Thyroid gland (tissue), 4 donors: ENCODE measurements at regions not wholly inside any gene's neighbourhood (a gene's known extent, or its start where the extent isn't known, plus 50 kb on each side); places are given as distances from the start of the nearest gene placed in this dataset.

ENCODE experiments used
- DNase-seq, 2 donors: peaks; one replicate each; pipeline ENCODE4 v3.0.0-alpha.2; 2019
- H3K27ac ChIP-seq, 3 donors: fragments of 200-600 bp; sonication (generic); 1 replicate in 2 of 3; 2 replicates in 1 of 3; pipeline ENCODE4 v1.5.1; 2016 to 2019; ENCODE audit warnings: mild to moderate bottlenecking in 1 of 3, moderate library complexity in 1 of 3
- H3K27me3 ChIP-seq: fragments of 200-600 bp; sonication (generic); one replicate; pipeline ENCODE4 v1.5.1; 2019
- H3K36me3 ChIP-seq, 2 donors: fragments of 200-600 bp; sonication (generic); one replicate each; pipeline ENCODE4 v1.5.1; 2016 to 2019
- H3K4me1 ChIP-seq, 2 donors: fragments of 200-600 bp; sonication (generic); one replicate each; pipeline ENCODE4 v1.5.1; 2017 to 2019
- H3K4me3 ChIP-seq, 3 donors: fragments of 200-600 bp; sonication (generic); replicated peaks in 1 of 3; 1 replicate in 2 of 3; 2 replicates in 1 of 3; pipeline ENCODE4 v1.5.1; 2016; ENCODE audit warnings: mild to moderate bottlenecking in 1 of 3
- H3K9me3 ChIP-seq: fragments of 200-600 bp; sonication (generic); one replicate; pipeline ENCODE4 v1.5.1; 2017
- POLR2A ChIP-seq, 2 donors: fragments of 450-650 bp; IDR thresholded peaks; one replicate each; pipeline ENCODE4 v1.6.1; 2017; ENCODE audit warnings: antibody characterized with exemption in 2 of 2, mild to moderate bottlenecking in 2 of 2, moderate library complexity in 1 of 2
- WGBS, 2 donors: methylation state at CpG; one replicate each; pipeline ENCODE4 v1.1.5; 2017; 5-methylcytosine and 5-hydroxymethylcytosine counted together
- intact Hi-C: fragments of 100-400 bp; cut with DNase I; formaldehyde crosslinking; loops from one replicate; pipeline ENCODE4 v1.15.1; 2023
- TF ChIP-seq, protein P1 (sequence below), 6 experiments: fragments of 200-600 bp in 3 of 6; fragments of 450-650 bp in 3 of 6; sonication (generic) in 3 of 6; IDR thresholded peaks; one replicate each; pipeline ENCODE4 v1.5.1; 2016 to 2019; ENCODE audit warnings: antibody characterized with exemption in 6 of 6, mild to moderate bottlenecking in 2 of 6, inconsistent platforms in 1 of 6, moderate library complexity in 1 of 6

DNA sequence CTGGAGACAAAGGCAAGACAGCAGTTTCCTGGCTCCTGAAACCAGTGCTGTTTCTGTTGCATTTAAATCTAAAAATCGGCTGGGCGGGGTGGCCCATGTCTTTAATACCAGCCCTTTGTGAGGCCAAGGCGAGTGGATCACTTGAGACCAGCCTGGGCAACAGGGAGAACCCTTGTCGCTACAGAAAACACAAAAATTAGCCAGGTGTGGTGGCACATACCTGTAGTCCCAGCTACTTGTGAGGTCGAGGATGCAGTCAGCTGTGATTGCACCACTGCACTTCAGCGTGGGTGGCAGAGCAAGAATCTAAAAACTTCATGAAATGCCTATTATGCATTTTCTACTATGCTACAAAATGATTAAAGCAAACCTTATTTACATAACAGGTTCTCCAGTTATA is 205.4 kb upstream of the ITM2A start:
- H3K27me3 ChIP-seq, result no peaks in the 10 kb centered on the region
- DNase-seq, result peak; percentile 52 to 59
- H3K9me3 ChIP-seq, result no peaks in the 10 kb centered on the region
- intact Hi-C loops, result no loop called here
- no peak overlapping the region for H3K4me3 ChIP-seq
- H3K27ac ChIP-seq, result no peak overlapping the region
- H3K36me3 ChIP-seq, result no peaks in the 10 kb centered on the region
- TF ChIP-seq POLR2A (IDR thresholded peaks at IDR 0.05), result no peak
- TF ChIP-seq, protein P1, sequence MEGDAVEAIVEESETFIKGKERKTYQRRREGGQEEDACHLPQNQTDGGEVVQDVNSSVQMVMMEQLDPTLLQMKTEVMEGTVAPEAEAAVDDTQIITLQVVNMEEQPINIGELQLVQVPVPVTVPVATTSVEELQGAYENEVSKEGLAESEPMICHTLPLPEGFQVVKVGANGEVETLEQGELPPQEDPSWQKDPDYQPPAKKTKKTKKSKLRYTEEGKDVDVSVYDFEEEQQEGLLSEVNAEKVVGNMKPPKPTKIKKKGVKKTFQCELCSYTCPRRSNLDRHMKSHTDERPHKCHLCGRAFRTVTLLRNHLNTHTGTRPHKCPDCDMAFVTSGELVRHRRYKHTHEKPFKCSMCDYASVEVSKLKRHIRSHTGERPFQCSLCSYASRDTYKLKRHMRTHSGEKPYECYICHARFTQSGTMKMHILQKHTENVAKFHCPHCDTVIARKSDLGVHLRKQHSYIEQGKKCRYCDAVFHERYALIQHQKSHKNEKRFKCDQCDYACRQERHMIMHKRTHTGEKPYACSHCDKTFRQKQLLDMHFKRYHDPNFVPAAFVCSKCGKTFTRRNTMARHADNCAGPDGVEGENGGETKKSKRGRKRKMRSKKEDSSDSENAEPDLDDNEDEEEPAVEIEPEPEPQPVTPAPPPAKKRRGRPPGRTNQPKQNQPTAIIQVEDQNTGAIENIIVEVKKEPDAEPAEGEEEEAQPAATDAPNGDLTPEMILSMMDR (IDR thresholded peaks at IDR 0.05), result no peak
- 27 to 42% methylated on average over 2 to 5 of the region's 6 CpGs for WGBS, 2 donors
- no peaks in the 10 kb centered on the region for H3K4me1 ChIP-seq

DNA sequence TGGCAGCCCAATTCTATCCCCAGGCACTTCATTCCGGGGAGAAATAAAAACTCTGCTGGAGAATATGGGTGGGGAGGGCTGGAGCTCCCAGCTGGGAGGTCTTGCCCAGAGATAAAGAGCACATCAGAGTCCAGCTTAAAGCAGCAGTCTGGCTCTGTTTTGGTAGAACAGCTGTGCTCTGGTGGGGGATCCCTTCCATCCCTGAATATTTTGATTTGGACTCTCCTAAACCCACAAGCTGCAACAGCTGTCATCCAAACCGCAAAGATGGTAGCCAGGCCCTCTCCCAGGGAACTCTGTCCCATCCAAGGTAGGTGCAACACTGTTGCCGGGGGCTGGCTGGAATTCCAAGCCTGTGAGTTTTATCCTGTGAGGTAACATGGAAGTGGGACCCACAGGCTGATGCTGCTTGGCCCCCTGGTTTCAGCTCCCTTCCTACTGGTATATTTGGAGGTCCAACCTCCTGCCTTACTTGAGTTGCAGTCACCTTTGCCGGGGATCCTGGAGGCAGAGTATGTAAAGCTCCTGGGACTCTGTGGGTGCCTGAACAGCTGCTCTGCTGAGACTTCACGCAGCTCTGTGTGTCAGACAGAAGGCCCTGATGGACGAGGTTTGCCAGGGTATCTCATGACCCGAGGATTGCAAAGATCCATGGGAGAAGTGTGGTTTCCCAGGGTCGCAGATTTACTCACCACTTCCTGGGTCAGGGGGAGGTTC is 203.5 kb upstream of the ITM2A start:
- Histone ChIP-seq H3K36me3 (no peaks in the 10 kb centered on the region), H3K9me3 (no peaks in the 10 kb centered on the region), H3K4me3 (no peak overlapping the region), H3K27me3 (no peaks in the 10 kb centered on the region), H3K27ac (no peak overlapping the region), H3K4me1 (no peaks in the 10 kb centered on the region)
- TF ChIP-seq POLR2A (IDR thresholded peaks at IDR 0.05), result no peak
- TF ChIP-seq, protein P1 (IDR thresholded peaks at IDR 0.05), result no peak
- intact Hi-C loops, result no loop called here
- WGBS, 2 donors, result 79 to 96% methylated on average over 4 of the region's 8 CpGs
- DNase-seq, result no peak

DNA sequence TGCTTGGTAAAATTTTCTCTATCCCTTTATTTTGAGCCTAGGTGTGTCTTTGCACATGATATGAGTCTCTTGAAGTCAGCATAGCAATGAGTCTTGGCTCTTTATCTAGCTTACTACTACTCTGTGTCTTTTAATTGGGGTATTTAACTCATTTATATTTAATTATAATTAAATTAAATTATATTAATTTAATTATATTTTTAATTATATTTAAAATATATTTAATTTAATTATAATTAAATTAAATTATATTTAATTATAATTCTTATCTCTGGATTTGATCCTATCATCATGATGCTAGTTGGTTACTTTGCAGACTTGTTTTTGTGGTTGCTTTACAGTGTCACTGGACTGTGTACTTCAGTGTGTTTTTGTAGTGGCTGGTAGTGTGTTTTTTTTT is 201.2 kb upstream of the ITM2A start:
- no peaks in the 10 kb centered on the region for H3K4me1 ChIP-seq
- H3K27me3 ChIP-seq, result no peaks in the 10 kb centered on the region
- no peak overlapping the region for H3K27ac ChIP-seq
- no peaks in the 10 kb centered on the region for H3K9me3 ChIP-seq
- no peak for DNase-seq
- no peak overlapping the region for H3K4me3 ChIP-seq
- intact Hi-C loops, result no loop called here
- H3K36me3 ChIP-seq, result no peaks in the 10 kb centered on the region
- no peak for TF ChIP-seq POLR2A (IDR thresholded peaks at IDR 0.05)
- TF ChIP-seq, protein P1 (IDR thresholded peaks at IDR 0.05), result no peak

GRCh38 chrX:79564362-79564761 is 197.2 kb upstream of the ITM2A start:
- no peaks in the 10 kb centered on the region for H3K4me1 ChIP-seq
- no peaks in the 10 kb centered on the region for H3K36me3 ChIP-seq
- 81 to 87% methylated on average over 2 of the region's 2 CpGs for WGBS, 2 donors
- DNase-seq, result no peak
- no peaks in the 10 kb centered on the region for H3K27me3 ChIP-seq
- no peaks in the 10 kb centered on the region for H3K9me3 ChIP-seq
- intact Hi-C loops, result no loop called here
- TF ChIP-seq, protein P1 (IDR thresholded peaks at IDR 0.05), result no peak
- TF ChIP-seq POLR2A (IDR thresholded peaks at IDR 0.05), result no peak
- H3K27ac ChIP-seq, result no peak overlapping the region
- H3K4me3 ChIP-seq, result no peak overlapping the region

GRCh38 chrX:79559290-79559689 is 192.2 kb upstream of the ITM2A start:
- Histone ChIP-seq H3K4me3 (no peak overlapping the region), H3K4me1 (no peaks in the 10 kb centered on the region), H3K27ac (no peak overlapping the region), H3K9me3 (no peaks in the 10 kb centered on the region), H3K27me3 (no peaks in the 10 kb centered on the region), H3K36me3 (no peaks in the 10 kb centered on the region)
- TF ChIP-seq, protein P1 (IDR thresholded peaks at IDR 0.05), result no peak
- TF ChIP-seq POLR2A (IDR thresholded peaks at IDR 0.05), result no peak
- 51 to 65% methylated on average over 2 of the region's 2 CpGs for WGBS, 2 donors
- intact Hi-C loops, result no loop called here
- no peak for DNase-seq
